CD14-positive monocyte (primary cell): ENCODE measurements at regions not wholly inside any gene's neighbourhood (a gene's known extent, or its start where the extent isn't known, plus 50 kb on each side); places are given as distances from the start of the nearest gene placed in this dataset.

Source experiments
- DNase-seq, 3 donors: peaks; one replicate each; pipeline ENCODE4 v3.0.0-alpha.2; 2011 to 2022
- H2AFZ ChIP-seq: 2 replicates; pipeline ENCODE4 v1.6.0; 2012; ENCODE audit warnings: mild to moderate bottlenecking, low read depth, low read length, inconsistent platforms; ENCODE audit not compliant: insufficient read depth, poor library complexity, severe bottlenecking
- H3K27ac ChIP-seq, 2 donors: 1 replicate in 1 of 2; 2 replicates in 1 of 2; pipeline ENCODE4 v1.5.1; 2012 to 2013; ENCODE audit warnings: low read length in 2 of 2, control low read depth in 1 of 2, inconsistent platforms in 1 of 2, low read depth in 1 of 2, mild to moderate bottlenecking in 1 of 2
- H3K27me3 ChIP-seq, 2 donors: one replicate each; pipeline versions ENCODE4 v1.6.0 to v1.6.1; 2011 to 2013; ENCODE audit warnings: low read length in 2 of 2; ENCODE audit not compliant: control insufficient read depth in 2 of 2, insufficient read depth in 2 of 2
- H3K36me3 ChIP-seq, 2 donors: replicated peaks in 1 of 2; 1 replicate in 1 of 2; 2 replicates in 1 of 2; pipeline versions ENCODE4 v1.5.1 to v1.6.1; 2012 to 2013; ENCODE audit warnings: low read length in 2 of 2, control low read depth in 1 of 2, inconsistent platforms in 1 of 2, mild to moderate bottlenecking in 1 of 2; ENCODE audit not compliant: insufficient read depth in 2 of 2, control insufficient read depth in 1 of 2
- H3K4me1 ChIP-seq, 2 donors: 1 replicate in 1 of 2; 2 replicates in 1 of 2; pipeline versions ENCODE4 v1.5.1 to v1.6.1; 2012 to 2013; ENCODE audit warnings: low read length in 2 of 2, control low read depth in 1 of 2, inconsistent platforms in 1 of 2, mild to moderate bottlenecking in 1 of 2, moderate library complexity in 1 of 2; ENCODE audit not compliant: insufficient read depth in 2 of 2, control insufficient read depth in 1 of 2
- H3K4me2 ChIP-seq: replicated peaks from 2 replicates; pipeline ENCODE3; 2012; ENCODE audit warnings: low read length, moderate library complexity, mild to moderate bottlenecking; ENCODE audit not compliant: poor library complexity, severe bottlenecking; ENCODE audit errors: extremely low read depth
- H3K4me3 ChIP-seq, 3 experiments: fragments of 200-600 bp in 1 of 3; sonication (generic) in 1 of 3; replicated peaks in 1 of 3; 1 replicate in 2 of 3; 2 replicates in 1 of 3; pipeline ENCODE4 v1.5.1; 2011 to 2013; ENCODE audit warnings: low read length in 3 of 3, mild to moderate bottlenecking in 3 of 3, control low read depth in 2 of 3, low read depth in 2 of 3, inconsistent platforms in 1 of 3, moderate library complexity in 1 of 3
- H3K79me2 ChIP-seq: 2 replicates; pipeline ENCODE4 v1.6.0; 2012; ENCODE audit warnings: mild to moderate bottlenecking, control low read depth, inconsistent platforms, low read length, moderate library complexity; ENCODE audit not compliant: insufficient read depth
- H3K9ac ChIP-seq: 2 replicates; pipeline ENCODE4 v1.6.0; 2017; ENCODE audit warnings: low read length, mild to moderate bottlenecking; ENCODE audit not compliant: insufficient read depth, poor library complexity, severe bottlenecking
- H3K9me3 ChIP-seq, 2 donors: replicated peaks in 1 of 2; 1 replicate in 1 of 2; 2 replicates in 1 of 2; pipeline versions ENCODE4 v1.5.1 to v1.6.1; 2012 to 2013; ENCODE audit warnings: low read length in 2 of 2, control low read depth in 1 of 2; ENCODE audit not compliant: control insufficient read depth in 1 of 2, insufficient read depth in 1 of 2
- H4K20me1 ChIP-seq: 2 replicates; pipeline ENCODE4 v1.6.0; 2012; ENCODE audit warnings: mild to moderate bottlenecking, low read length, control low read depth, moderate library complexity; ENCODE audit not compliant: insufficient read depth
- H3K27ac Mint-ChIP-seq, 7 donors: one replicate each; pipeline ENCODE4 v1.8.0; 2020; ENCODE audit warnings: mild to moderate bottlenecking in 7 of 7, mixed read lengths in 7 of 7, moderate library complexity in 6 of 7, inconsistent platforms in 2 of 7
- H3K27me3 Mint-ChIP-seq, 3 donors: one replicate each; pipeline ENCODE4 v1.8.0; 2021 to 2022; ENCODE audit warnings: low read depth in 3 of 3, mild to moderate bottlenecking in 3 of 3, mixed read lengths in 3 of 3, moderate library complexity in 3 of 3, inconsistent platforms in 1 of 3
- H3K36me3 Mint-ChIP-seq, 2 donors: one replicate each; pipeline ENCODE4 v1.8.0; 2020; ENCODE audit warnings: mixed read lengths in 2 of 2, inconsistent platforms in 1 of 2, mild to moderate bottlenecking in 1 of 2
- H3K4me1 Mint-ChIP-seq: one replicate; pipeline ENCODE4 v1.8.0; 2020; ENCODE audit warnings: mild to moderate bottlenecking, mixed read lengths
- H3K4me3 Mint-ChIP-seq, 2 donors: one replicate each; pipeline ENCODE4 v1.8.0; 2020; ENCODE audit warnings: mild to moderate bottlenecking in 2 of 2, mixed read lengths in 2 of 2, moderate library complexity in 1 of 2
- H3K9me3 Mint-ChIP-seq, 7 donors: one replicate each; pipeline ENCODE4 v1.8.0; 2020 to 2022; ENCODE audit warnings: mixed read lengths in 7 of 7, mild to moderate bottlenecking in 6 of 7, moderate library complexity in 6 of 7, inconsistent platforms in 2 of 7
- WGBS: methylation state at CpG from one replicate; pipeline ENCODE4 v1.1.5; 2013; ENCODE audit warnings: missing lambda C conversion rate; ENCODE audit not compliant: insufficient coverage; 5-methylcytosine and 5-hydroxymethylcytosine counted together
- intact Hi-C, 2 donors: fragments of 100-400 bp; cut with micrococcal nuclease; formaldehyde crosslinking; loops; one replicate each; pipeline versions ENCODE4 v1.15.0 to v1.15.1; 2023
- TF ChIP-seq, protein P1 (sequence below): fragments of 200-600 bp; IDR thresholded peaks from one replicate; pipeline ENCODE4 v1.8.0; 2022; ENCODE audit warnings: antibody characterized with exemption, mild to moderate bottlenecking

DNA sequence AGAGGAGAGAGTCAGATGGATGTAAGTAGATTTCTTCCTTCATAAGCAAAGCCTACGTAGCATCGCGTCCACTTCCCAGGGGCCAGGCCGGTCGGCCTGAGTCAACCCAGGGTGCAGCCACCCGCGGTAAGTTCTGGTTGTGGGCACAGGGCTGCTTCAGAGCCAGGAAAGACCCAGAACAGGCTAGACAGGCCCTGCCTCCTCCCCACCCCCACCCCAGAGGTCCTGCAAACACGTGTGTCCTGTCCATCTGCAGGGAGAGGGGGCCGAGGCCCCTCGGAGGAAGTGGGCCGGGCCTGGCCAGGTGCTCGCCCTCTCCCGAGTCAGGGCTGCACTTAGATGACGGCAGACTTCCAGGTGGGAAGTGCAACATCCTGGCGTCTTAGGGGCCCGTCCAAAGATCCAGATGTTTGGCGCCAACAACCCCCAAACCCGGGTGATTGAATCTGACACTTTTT, 100.8 kb upstream of the ALDH1A3 start:
- H3K36me3 Mint-ChIP-seq: no peaks in the 10 kb centered on the region
- Histone ChIP-seq H3K4me2 (no peak overlapping the region), H3K27ac (no peak overlapping the region), H3K79me2 (no peaks in the 10 kb centered on the region), H4K20me1 (no peaks in the 10 kb centered on the region), H3K4me1 (no peaks in the 10 kb centered on the region), H2AFZ (no peak overlapping the region), H3K9me3 (no peaks in the 10 kb centered on the region), H3K27me3 (no peaks in the 10 kb centered on the region), H3K36me3 (no peaks in the 10 kb centered on the region), H3K9ac (no peak overlapping the region), H3K4me3 (no peak overlapping the region)
- no peaks in the 10 kb centered on the region for H3K4me1 Mint-ChIP-seq
- H3K9me3 Mint-ChIP-seq: peaks cover 0 to 3% (median 0%) of the 10 kb centered on the region in 7 donors
- intact Hi-C loops: no loop called here
- H3K4me3 Mint-ChIP-seq: no peak overlapping the region
- no peak overlapping the region for H3K27ac Mint-ChIP-seq
- H3K27me3 Mint-ChIP-seq: peaks cover 5 to 14% (median 11%) of the 10 kb centered on the region in 3 donors
- DNase-seq: no peak
- WGBS: 43% methylated on average over 13 of the region's 18 CpGs
- TF ChIP-seq, protein P1, sequence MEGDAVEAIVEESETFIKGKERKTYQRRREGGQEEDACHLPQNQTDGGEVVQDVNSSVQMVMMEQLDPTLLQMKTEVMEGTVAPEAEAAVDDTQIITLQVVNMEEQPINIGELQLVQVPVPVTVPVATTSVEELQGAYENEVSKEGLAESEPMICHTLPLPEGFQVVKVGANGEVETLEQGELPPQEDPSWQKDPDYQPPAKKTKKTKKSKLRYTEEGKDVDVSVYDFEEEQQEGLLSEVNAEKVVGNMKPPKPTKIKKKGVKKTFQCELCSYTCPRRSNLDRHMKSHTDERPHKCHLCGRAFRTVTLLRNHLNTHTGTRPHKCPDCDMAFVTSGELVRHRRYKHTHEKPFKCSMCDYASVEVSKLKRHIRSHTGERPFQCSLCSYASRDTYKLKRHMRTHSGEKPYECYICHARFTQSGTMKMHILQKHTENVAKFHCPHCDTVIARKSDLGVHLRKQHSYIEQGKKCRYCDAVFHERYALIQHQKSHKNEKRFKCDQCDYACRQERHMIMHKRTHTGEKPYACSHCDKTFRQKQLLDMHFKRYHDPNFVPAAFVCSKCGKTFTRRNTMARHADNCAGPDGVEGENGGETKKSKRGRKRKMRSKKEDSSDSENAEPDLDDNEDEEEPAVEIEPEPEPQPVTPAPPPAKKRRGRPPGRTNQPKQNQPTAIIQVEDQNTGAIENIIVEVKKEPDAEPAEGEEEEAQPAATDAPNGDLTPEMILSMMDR: no peak

DNA sequence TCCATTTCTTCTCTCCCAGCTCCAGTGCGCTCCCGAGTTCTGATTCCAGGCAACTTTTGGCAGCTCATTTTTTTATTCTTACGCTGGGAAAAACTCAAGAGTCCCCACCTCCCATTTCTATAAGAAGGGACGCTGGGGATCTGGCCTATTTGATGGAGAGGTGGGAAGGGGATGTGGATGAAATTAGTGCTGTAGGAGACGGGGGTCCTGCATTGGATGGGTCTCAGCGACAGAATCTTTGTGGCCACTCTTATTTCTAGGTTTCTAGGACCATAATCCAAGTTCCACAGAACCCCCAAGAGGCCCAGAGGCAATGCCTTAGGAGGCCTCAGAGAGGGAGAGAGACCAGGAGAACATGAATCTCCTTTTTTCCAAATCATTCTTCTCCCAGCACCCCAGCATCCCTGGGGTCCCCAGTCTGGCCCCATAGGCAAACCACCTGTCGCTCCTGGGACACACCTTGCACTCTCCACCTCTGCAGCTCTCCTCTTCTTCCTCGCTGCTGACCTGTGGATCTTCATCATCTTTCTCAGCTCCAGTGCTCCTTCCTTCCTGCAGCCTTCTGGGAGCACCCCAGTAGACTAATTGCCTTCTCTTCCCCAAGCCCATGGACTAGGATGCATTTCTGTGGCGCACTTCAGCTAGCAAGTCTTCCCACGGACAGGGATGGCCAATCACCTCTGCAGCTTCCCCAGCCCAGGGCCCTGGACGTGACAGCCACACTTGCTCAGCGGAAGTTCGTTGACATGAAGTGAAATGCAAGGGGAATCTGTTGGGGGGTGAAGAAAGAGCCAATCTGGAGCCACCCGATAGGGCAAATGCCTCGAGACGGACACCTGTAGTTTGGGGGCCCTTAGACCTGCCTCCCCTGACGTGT, 100.1 kb upstream of the ALDH1A3 start:
- H3K9ac ChIP-seq: no peak overlapping the region
- Mint-ChIP-seq H3K9me3 (peaks cover 0 to 3% (median 0%) of the 10 kb centered on the region in 7 donors), H3K4me3 (no peak overlapping the region), H3K27ac (no peak overlapping the region), H3K27me3 (peaks cover 7 to 15% (median 11%) of the 10 kb centered on the region in 3 donors), H3K36me3 (no peaks in the 10 kb centered on the region), H3K4me1 (no peaks in the 10 kb centered on the region)
- no peak for DNase-seq
- TF ChIP-seq, protein P1: no peak
- 87% methylated on average over 7 of the region's 17 CpGs for WGBS
- intact Hi-C loops: no loop called here
- no peak overlapping the region for H3K27ac ChIP-seq
- no peaks in the 10 kb centered on the region for H3K36me3 ChIP-seq
- no peak overlapping the region for H2AFZ ChIP-seq
- H3K27me3 ChIP-seq: no peaks in the 10 kb centered on the region
- no peaks in the 10 kb centered on the region for H3K9me3 ChIP-seq
- no peaks in the 10 kb centered on the region for H4K20me1 ChIP-seq
- H3K4me2 ChIP-seq: no peak overlapping the region
- H3K79me2 ChIP-seq: no peaks in the 10 kb centered on the region
- no peaks in the 10 kb centered on the region for H3K4me1 ChIP-seq
- H3K4me3 ChIP-seq: no peak overlapping the region
